ENCODE measurements at regions not wholly inside any gene's neighbourhood (a gene's known extent, or its start where the extent isn't known, plus 50 kb on each side); places are given as distances from the start of the nearest gene placed in this dataset.

DNA sequence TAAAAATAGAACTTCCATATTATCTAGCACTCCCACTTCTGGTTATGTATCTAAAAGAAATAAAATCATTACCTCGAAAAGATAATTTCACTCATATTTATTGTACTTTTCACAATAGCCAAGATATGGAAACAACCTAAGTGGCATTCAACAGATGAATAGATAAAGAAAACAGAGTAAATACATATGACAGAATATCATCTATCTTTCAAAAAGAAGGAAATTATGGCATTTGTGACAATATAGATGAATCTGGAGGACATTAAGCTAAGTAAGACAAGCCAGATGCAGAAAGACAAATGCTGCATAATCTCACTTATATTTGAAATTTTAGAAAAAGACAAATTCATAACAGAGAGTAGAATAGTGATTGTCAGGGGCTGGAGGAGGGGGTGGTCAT, 590.0 kb upstream of the ANO3 start:
- no peaks in the 10 kb centered on the region for H3K4me1 Mint-ChIP-seq (ENCODE audit: low read depth)
- ATAC-seq: no peak

DNA sequence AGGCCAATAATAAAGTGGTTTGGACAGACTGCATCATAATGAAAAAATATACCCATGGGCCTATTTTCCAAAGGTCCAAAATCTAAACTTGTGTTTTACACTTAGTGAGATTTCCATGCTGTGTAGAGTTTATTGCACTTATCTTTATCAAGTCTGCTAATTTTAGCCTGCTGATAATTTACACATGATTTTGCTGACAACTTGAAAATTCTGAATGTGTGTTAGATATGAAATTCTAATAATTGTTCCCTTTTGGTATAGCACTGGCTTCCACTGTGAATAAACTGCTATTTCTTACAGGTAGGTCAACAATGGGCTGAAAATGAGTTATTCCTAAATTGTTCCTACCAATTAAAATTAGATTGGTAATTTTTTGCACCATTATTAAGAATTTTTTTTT, 589.1 kb upstream of the ANO3 start:
- H3K4me3 Mint-ChIP-seq: no peak overlapping the region
- CTCF ChIA-PET: no interaction called here
- no peaks in the 10 kb centered on the region for H3K36me3 Mint-ChIP-seq (ENCODE audit: low read depth)
- no peak for DNase-seq
- no peaks in the 10 kb centered on the region for H3K4me1 Mint-ChIP-seq (ENCODE audit: low read depth)
- H3K27ac Mint-ChIP-seq: no peak overlapping the region
- peaks cover 12% of the 10 kb centered on the region for H3K9me3 Mint-ChIP-seq (ENCODE audit: insufficient read depth)
- ATAC-seq: no peak
- POLR2A ChIA-PET: no interaction called here
- H3K27me3 Mint-ChIP-seq (ENCODE audit: low read depth): no peaks in the 10 kb centered on the region

More for the DNA sequence above, 590.0 kb upstream of the ANO3 start:
- CTCF ChIA-PET: no interaction called here
- Mint-ChIP-seq H3K36me3 (ENCODE audit: low read depth) (no peaks in the 10 kb centered on the region), H3K9me3 (ENCODE audit: insufficient read depth) (peaks cover 12% of the 10 kb centered on the region), H3K27me3 (ENCODE audit: low read depth) (no peaks in the 10 kb centered on the region), H3K27ac (no peak overlapping the region), H3K4me3 (no peak overlapping the region)
- no peak for DNase-seq
- POLR2A ChIA-PET: no interaction called here

- no peak overlapping the region for H3K27ac Mint-ChIP-seq
- ATAC-seq: no peak
- ChIA-PET CTCF (no interaction called here), POLR2A (no interaction called here)
- no peak overlapping the region for H3K4me3 Mint-ChIP-seq
- no peaks in the 10 kb centered on the region for H3K36me3 Mint-ChIP-seq (ENCODE audit: low read depth)
- DNase-seq: no peak
- H3K4me1 Mint-ChIP-seq (ENCODE audit: low read depth): no peaks in the 10 kb centered on the region
- peaks cover 11% of the 10 kb centered on the region for H3K9me3 Mint-ChIP-seq (ENCODE audit: insufficient read depth)
- H3K27me3 Mint-ChIP-seq (ENCODE audit: low read depth): no peaks in the 10 kb centered on the region
Observed at GRCh38 chr11:25755381-25755780, 576.5 kb upstream of the ANO3 start.

DNA sequence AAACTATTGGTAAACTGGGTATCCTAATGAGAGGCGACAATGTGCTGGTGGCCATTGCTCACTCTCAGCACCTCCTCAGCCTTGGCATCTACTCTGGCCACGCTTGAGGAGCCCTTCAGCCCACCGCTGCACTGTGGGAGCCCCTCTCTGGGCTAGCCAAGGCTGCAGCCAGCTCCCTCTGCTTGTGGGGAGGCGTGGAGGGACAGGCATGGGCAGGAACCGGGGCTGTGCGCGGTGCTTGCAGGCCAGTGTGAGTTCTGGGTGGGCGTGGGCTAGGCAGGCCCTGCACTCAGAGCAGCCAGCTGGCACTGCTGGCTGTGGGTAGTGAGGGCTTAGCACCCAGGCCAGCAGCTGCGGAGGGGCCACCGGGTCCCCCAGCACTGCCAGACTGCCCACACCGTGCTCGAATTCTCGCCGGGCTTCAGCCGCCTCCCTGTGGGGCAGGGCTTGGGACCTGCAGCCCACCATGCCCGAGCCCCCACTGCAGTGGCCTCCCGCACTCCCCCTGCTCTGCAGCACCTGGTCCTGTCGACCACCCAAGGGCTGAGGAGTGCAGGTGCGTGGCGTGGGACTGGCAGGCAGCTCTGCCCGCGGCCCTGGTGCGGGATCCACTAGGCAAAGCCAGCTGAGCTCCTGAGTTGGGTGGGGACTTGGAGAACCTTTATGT, 575.9 kb upstream of the ANO3 start:
- peaks cover 17% of the 10 kb centered on the region for H3K9me3 Mint-ChIP-seq (ENCODE audit: insufficient read depth)
- H3K27ac Mint-ChIP-seq: no peak overlapping the region
- ATAC-seq (no peak), DNase-seq (no peak)
- POLR2A ChIA-PET: no interaction called here
- no peaks in the 10 kb centered on the region for H3K27me3 Mint-ChIP-seq (ENCODE audit: low read depth)
- H3K4me3 Mint-ChIP-seq: no peak overlapping the region
- no peaks in the 10 kb centered on the region for H3K36me3 Mint-ChIP-seq (ENCODE audit: low read depth)
- no peaks in the 10 kb centered on the region for H3K4me1 Mint-ChIP-seq (ENCODE audit: low read depth)
- CTCF ChIA-PET: no interaction called here

GRCh38 chr11:25758145-25758661, 573.7 kb upstream of the ANO3 start:
- H3K36me3 Mint-ChIP-seq (ENCODE audit: low read depth): no peaks in the 10 kb centered on the region
- ChIA-PET CTCF (no interaction called here), POLR2A (no interaction called here)
- DNase-seq (no peak), ATAC-seq (no peak)
- H3K27me3 Mint-ChIP-seq (ENCODE audit: low read depth): no peaks in the 10 kb centered on the region
- H3K27ac Mint-ChIP-seq: no peak overlapping the region
- peaks cover 22% of the 10 kb centered on the region for H3K9me3 Mint-ChIP-seq (ENCODE audit: insufficient read depth)
- H3K4me3 Mint-ChIP-seq: no peak overlapping the region
- H3K4me1 Mint-ChIP-seq (ENCODE audit: low read depth): no peaks in the 10 kb centered on the region

GRCh38 chr11:25766332-25767015, 565.5 kb upstream of the ANO3 start:
- Mint-ChIP-seq H3K4me1 (ENCODE audit: low read depth) (no peaks in the 10 kb centered on the region), H3K27me3 (ENCODE audit: low read depth) (no peaks in the 10 kb centered on the region), H3K9me3 (ENCODE audit: insufficient read depth) (peaks cover 15% of the 10 kb centered on the region), H3K4me3 (no peak overlapping the region), H3K27ac (no peak overlapping the region), H3K36me3 (ENCODE audit: low read depth) (no peaks in the 10 kb centered on the region)
- ChIA-PET CTCF (no interaction called here), POLR2A (no interaction called here)
- DNase-seq (no peak), ATAC-seq (no peak)

DNA sequence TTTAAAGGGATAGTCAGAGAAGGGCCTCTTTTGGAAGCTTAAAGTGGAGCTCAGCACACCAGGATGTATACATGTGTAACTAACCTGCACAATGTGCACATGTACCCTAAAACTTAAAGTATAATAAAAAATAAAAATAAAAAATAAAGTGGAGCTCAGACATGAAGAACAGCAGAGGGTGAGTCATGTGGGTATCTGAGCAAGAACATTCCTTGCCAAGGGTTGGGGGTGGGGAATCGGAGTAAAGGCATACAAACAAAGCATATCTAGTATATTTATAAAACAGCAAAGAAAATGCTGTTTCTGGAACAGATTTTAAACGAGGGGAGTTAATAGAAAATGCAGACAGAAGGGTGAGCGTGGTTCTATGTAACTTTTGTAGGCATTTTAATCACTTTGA, 562.6 kb upstream of the ANO3 start:
- ChIA-PET POLR2A (no interaction called here), CTCF (no interaction called here)
- Mint-ChIP-seq H3K4me1 (ENCODE audit: low read depth) (no peaks in the 10 kb centered on the region), H3K4me3 (no peak overlapping the region), H3K9me3 (ENCODE audit: insufficient read depth) (peaks cover 15% of the 10 kb centered on the region), H3K27ac (no peak overlapping the region), H3K36me3 (ENCODE audit: low read depth) (no peaks in the 10 kb centered on the region), H3K27me3 (ENCODE audit: low read depth) (no peaks in the 10 kb centered on the region)
- no peak for ATAC-seq
- DNase-seq: no peak

- H3K4me1 Mint-ChIP-seq (ENCODE audit: low read depth): no peaks in the 10 kb centered on the region
- DNase-seq (no peak), ATAC-seq (no peak)
- no peaks in the 10 kb centered on the region for H3K36me3 Mint-ChIP-seq (ENCODE audit: low read depth)
- no peak overlapping the region for H3K4me3 Mint-ChIP-seq
- H3K9me3 Mint-ChIP-seq (ENCODE audit: insufficient read depth): peaks cover 15% of the 10 kb centered on the region
- POLR2A ChIA-PET: no interaction called here
- H3K27me3 Mint-ChIP-seq (ENCODE audit: low read depth): no peaks in the 10 kb centered on the region
- CTCF ChIA-PET: no interaction called here
- no peak overlapping the region for H3K27ac Mint-ChIP-seq
Observed at GRCh38 chr11:25771605-25772004, 560.3 kb upstream of the ANO3 start.

- DNase-seq: no peak
- no peak overlapping the region for H3K4me3 Mint-ChIP-seq
- ChIA-PET POLR2A (no interaction called here), CTCF (no interaction called here)
- H3K36me3 Mint-ChIP-seq (ENCODE audit: low read depth): no peaks in the 10 kb centered on the region
- H3K27ac Mint-ChIP-seq: no peak overlapping the region
- ATAC-seq: no peak
- H3K27me3 Mint-ChIP-seq (ENCODE audit: low read depth): no peaks in the 10 kb centered on the region
- H3K4me1 Mint-ChIP-seq (ENCODE audit: low read depth): no peaks in the 10 kb centered on the region
- peaks cover 5% of the 10 kb centered on the region for H3K9me3 Mint-ChIP-seq (ENCODE audit: insufficient read depth)
Observed at GRCh38 chr11:25775603-25776002, 556.3 kb upstream of the ANO3 start.

- H3K4me3 Mint-ChIP-seq: no peak overlapping the region
- no peaks in the 10 kb centered on the region for H3K27me3 Mint-ChIP-seq (ENCODE audit: low read depth)
- DNase-seq (no peak), ATAC-seq (no peak)
- H3K36me3 Mint-ChIP-seq (ENCODE audit: low read depth): no peaks in the 10 kb centered on the region
- no peaks in the 10 kb centered on the region for H3K4me1 Mint-ChIP-seq (ENCODE audit: low read depth)
- H3K27ac Mint-ChIP-seq: no peak overlapping the region
- ChIA-PET POLR2A (no interaction called here), CTCF (no interaction called here)
- no peaks in the 10 kb centered on the region for H3K9me3 Mint-ChIP-seq (ENCODE audit: insufficient read depth)
Observed at GRCh38 chr11:25776238-25776637, 555.7 kb upstream of the ANO3 start.

DNA sequence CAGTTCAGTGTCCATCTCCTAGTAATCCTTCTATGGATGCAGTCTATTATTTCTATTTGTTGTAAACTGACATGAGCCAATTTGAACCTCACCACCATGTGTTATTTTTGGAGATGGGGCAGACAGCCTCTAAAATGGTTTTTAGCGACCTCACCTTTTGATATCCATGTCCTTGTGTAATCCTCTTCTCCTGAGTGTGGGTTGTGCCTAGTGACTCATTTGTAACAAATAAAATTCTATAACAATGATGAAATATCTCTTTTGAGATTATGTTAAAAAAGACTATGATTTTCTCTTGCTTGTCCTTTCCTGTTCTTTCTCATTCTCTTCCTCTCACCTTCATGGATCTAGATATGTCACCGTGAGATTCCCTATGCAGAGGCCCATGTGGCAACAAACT, 554.6 kb upstream of the ANO3 start:
- no peak for ATAC-seq
- CTCF ChIA-PET: no interaction called here
- H3K9me3 Mint-ChIP-seq (ENCODE audit: insufficient read depth): no peaks in the 10 kb centered on the region

DNA sequence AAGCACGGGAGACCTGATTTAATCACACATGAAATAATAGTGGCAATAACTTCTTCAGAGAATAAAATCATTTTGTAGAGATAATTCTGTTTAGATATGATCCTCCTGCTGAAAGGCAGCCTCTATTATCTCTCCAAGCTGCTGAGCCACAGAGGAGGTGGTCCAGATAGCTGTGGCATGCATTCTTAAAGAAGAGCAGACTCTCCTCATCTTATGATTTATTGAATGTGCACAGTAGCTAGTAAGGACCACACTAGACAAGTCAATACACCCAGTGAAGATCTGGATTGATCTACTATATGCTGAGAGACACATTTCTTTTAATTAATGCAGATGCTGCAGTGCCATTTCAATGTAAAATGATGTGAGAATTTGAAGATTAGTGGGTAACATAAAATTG, 552.9 kb upstream of the ANO3 start:
- H3K9me3 Mint-ChIP-seq (ENCODE audit: insufficient read depth): no peaks in the 10 kb centered on the region
- ChIA-PET POLR2A (no interaction called here), CTCF (no interaction called here)
- no peak for ATAC-seq
- no peaks in the 10 kb centered on the region for H3K4me1 Mint-ChIP-seq (ENCODE audit: low read depth)
- no peaks in the 10 kb centered on the region for H3K27me3 Mint-ChIP-seq (ENCODE audit: low read depth)
- H3K4me3 Mint-ChIP-seq: no peak overlapping the region
- no peak for DNase-seq
- H3K27ac Mint-ChIP-seq: no peak overlapping the region
- no peaks in the 10 kb centered on the region for H3K36me3 Mint-ChIP-seq (ENCODE audit: low read depth)

More for the DNA sequence above, 554.6 kb upstream of the ANO3 start:
- no peak for DNase-seq
- Mint-ChIP-seq H3K27ac (no peak overlapping the region), H3K36me3 (ENCODE audit: low read depth) (no peaks in the 10 kb centered on the region), H3K4me1 (ENCODE audit: low read depth) (no peaks in the 10 kb centered on the region), H3K27me3 (ENCODE audit: low read depth) (no peaks in the 10 kb centered on the region), H3K4me3 (no peak overlapping the region)
- POLR2A ChIA-PET: no interaction called here

DNA sequence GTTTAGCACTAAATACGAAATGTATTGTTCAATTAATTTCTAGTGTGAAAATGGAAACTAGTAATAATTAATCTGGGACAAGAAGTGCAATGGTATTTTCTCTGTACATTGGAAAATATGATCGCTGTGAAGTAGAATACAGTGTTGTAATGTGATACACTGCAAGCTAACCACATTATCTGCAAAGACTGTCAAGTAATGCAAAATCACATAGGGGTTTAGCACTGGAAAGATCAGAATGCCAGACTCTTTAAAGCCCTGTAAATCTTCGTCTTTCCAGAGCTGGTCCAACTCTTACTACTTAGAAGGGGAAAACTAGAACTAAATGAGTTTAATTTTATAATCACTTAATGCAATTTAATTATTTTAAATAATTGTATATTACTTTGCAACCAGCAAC, 544.5 kb upstream of the ANO3 start:
- CTCF ChIA-PET: no interaction called here
- DNase-seq: no peak
- H3K4me3 Mint-ChIP-seq: no peak overlapping the region
- no peak overlapping the region for H3K27ac Mint-ChIP-seq
- no peaks in the 10 kb centered on the region for H3K9me3 Mint-ChIP-seq (ENCODE audit: insufficient read depth)
- ATAC-seq: no peak
- H3K36me3 Mint-ChIP-seq (ENCODE audit: low read depth): no peaks in the 10 kb centered on the region
- POLR2A ChIA-PET: no interaction called here
- H3K4me1 Mint-ChIP-seq (ENCODE audit: low read depth): no peaks in the 10 kb centered on the region
- no peaks in the 10 kb centered on the region for H3K27me3 Mint-ChIP-seq (ENCODE audit: low read depth)

Measured in activated CD8-positive, alpha-beta T cell treated with anti-CD3 and anti-CD28 coated beads, Interleukin-2, amount 10 ng/mL, durations not matched to agents 7 days and 5 days (primary cell).